Neutrophil (primary cell): ENCODE measurements at regions not wholly inside any gene's neighbourhood (a gene's known extent, or its start where the extent isn't known, plus 50 kb on each side); places are given as distances from the start of the nearest gene placed in this dataset.
"Not testable (repeated sequence)": the region's sequence is repeated elsewhere in the genome, so short reads cannot be mapped to it uniquely, and the experiment has no call there.

Source experiments
- H3K27ac ChIP-seq: fragments of 200-600 bp; sonication (generic); 2 replicates; pipeline ENCODE4 v1.5.1; 2016; ENCODE audit warnings: mild to moderate bottlenecking, moderate library complexity
- H3K27me3 ChIP-seq: fragments of 200-600 bp; sonication (generic); 2 replicates; pipeline ENCODE4 v1.6.0; 2016; ENCODE audit warnings: mild to moderate bottlenecking
- H3K36me3 ChIP-seq: fragments of 200-600 bp; sonication (generic); 2 replicates; pipeline ENCODE4 v1.5.1; 2017
- H3K4me1 ChIP-seq, 2 experiments: fragments of 200-600 bp in 1 of 2; sonication (generic) in 1 of 2; 1 replicate in 1 of 2; 2 replicates in 1 of 2; pipeline versions ENCODE4 v1.5.1 to v1.6.1; 2013 to 2016; ENCODE audit warnings: low read depth in 1 of 2, low read length in 1 of 2, mild to moderate bottlenecking in 1 of 2, moderate library complexity in 1 of 2; ENCODE audit not compliant: control insufficient read depth in 1 of 2, insufficient read depth in 1 of 2
- H3K4me3 ChIP-seq, 2 experiments: fragments of 200-600 bp in 1 of 2; sonication (generic) in 1 of 2; 1 replicate in 1 of 2; 2 replicates in 1 of 2; pipeline ENCODE4 v1.5.1; 2013 to 2016; ENCODE audit warnings: low read depth in 1 of 2, low read length in 1 of 2, mild to moderate bottlenecking in 1 of 2, moderate library complexity in 1 of 2
- H3K9me3 ChIP-seq: fragments of 200-600 bp; sonication (generic); 2 replicates; pipeline ENCODE4 v1.5.1; 2016
- TF ChIP-seq, protein P1 (sequence below): fragments of 200-600 bp; sonication (generic); IDR thresholded peaks from 2 replicates; pipeline ENCODE4 v1.5.1; 2016; ENCODE audit warnings: antibody characterized with exemption

DNA sequence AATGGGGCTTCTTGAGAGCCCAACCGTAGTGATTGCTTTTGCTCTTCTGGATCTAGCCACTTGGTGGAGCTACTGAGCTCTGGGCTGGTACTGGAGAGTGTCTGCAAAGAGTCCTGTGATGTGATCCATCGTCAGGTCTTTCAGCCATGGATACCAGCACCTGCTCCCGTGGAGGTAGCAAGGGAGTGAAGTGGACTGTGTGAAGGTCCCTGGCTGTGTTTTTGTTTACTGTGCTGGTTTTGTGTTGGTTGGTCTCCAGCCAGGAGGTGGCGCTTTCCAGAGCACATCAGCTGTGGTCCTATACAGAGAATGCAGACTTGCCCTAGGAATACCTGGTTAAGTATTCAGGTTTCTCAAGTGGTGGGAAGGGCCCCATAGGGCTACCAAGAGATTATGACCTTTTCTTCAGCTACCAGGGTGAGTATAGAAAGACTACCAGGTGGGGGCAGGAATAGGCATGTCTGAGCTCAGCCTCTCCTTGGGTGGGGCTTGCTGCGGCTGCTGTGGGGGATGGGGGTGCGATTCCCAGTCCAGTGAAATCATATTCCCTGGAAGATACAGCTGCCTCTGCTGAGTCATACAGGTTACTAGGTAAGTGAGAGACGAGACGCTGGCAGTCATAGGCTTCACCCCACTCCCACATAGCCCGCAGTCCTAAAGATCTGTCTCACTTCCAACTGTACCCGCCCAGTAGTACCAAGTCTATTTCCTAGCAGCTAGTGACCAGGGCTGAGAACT lies 733.7 kb downstream of the ZNF385D start:
- no peak overlapping the region for H3K4me3 ChIP-seq
- H3K36me3 ChIP-seq = no peaks in the 10 kb centered on the region
- TF ChIP-seq, protein P1, sequence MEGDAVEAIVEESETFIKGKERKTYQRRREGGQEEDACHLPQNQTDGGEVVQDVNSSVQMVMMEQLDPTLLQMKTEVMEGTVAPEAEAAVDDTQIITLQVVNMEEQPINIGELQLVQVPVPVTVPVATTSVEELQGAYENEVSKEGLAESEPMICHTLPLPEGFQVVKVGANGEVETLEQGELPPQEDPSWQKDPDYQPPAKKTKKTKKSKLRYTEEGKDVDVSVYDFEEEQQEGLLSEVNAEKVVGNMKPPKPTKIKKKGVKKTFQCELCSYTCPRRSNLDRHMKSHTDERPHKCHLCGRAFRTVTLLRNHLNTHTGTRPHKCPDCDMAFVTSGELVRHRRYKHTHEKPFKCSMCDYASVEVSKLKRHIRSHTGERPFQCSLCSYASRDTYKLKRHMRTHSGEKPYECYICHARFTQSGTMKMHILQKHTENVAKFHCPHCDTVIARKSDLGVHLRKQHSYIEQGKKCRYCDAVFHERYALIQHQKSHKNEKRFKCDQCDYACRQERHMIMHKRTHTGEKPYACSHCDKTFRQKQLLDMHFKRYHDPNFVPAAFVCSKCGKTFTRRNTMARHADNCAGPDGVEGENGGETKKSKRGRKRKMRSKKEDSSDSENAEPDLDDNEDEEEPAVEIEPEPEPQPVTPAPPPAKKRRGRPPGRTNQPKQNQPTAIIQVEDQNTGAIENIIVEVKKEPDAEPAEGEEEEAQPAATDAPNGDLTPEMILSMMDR = no peak
- no peaks in the 10 kb centered on the region for H3K27me3 ChIP-seq
- H3K27ac ChIP-seq = no peak overlapping the region
- no peaks in the 10 kb centered on the region for H3K4me1 ChIP-seq
- no peaks in the 10 kb centered on the region for H3K9me3 ChIP-seq

DNA sequence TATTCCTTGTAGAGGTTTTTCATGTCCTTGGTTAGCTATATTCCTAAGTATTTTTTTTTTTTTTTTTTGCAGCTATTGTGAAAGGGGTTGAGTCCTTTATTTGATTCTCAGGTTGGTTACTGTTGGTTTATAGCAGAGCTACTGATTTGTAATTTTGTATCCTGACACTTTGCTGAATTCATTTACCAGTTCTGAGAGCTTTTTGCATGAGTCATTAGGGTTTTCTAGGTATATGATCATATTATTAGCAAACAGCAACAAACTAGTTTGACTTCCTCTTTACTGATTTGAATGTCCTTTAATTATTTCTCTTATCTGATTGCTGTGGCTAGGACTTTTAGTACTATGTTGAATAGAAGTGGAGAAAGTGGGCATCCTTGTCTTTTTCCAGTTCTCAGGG lies 737.4 kb downstream of the ZNF385D start:
- Histone ChIP-seq H3K27me3 (no peaks in the 10 kb centered on the region), H3K4me3 (no peak overlapping the region), H3K27ac (no peak overlapping the region), H3K36me3 (no peaks in the 10 kb centered on the region), H3K4me1 (no peaks in the 10 kb centered on the region), H3K9me3 (no peaks in the 10 kb centered on the region)
- TF ChIP-seq, protein P1 = no peak

DNA sequence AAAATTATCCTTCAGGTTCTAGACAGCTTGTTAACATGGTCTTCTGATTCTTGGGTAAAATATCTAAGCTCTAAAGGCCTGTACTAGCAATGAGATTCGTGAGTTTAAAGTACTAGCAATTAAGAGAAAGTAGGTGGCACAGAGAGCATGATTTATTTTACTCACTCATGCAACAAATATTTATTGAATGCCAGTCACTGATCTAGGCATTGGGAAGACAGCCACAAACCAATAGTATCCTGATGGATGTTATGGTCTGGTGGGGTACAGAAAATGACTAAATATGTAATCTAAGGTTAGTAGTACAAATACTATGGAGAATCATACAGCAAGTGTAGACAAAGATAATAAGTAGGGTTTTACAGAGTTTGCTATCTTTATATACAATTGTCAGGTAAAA lies 751.3 kb downstream of the ZNF385D start:
- Histone ChIP-seq H3K36me3 (no peaks in the 10 kb centered on the region), H3K4me3 (no peak overlapping the region), H3K27me3 (no peaks in the 10 kb centered on the region), H3K4me1 (no peaks in the 10 kb centered on the region), H3K9me3 (no peaks in the 10 kb centered on the region), H3K27ac (no peak overlapping the region)
- TF ChIP-seq, protein P1 = no peak

DNA sequence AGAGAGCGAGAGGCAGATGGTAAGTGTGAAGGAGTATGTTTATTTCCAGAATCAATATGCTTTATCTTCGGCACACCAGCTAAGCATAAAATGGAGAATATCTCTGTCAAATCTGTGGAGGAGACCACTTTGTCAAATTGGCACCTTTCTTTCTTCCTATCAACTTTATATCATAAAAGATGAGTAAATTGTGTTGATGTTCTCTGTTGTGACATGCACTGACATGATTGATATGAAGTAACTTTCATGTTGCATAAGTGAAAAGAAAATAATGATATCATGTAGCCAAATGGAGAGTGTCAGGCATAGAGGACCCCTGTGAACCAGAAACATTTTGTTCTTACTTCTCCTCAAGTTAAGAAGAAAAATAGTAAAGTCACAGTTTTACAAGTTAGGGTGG lies 753.8 kb downstream of the ZNF385D start:
- Histone ChIP-seq H3K27ac (no peak overlapping the region), H3K4me3 (no peak overlapping the region), H3K4me1 (no peaks in the 10 kb centered on the region), H3K9me3 (no peaks in the 10 kb centered on the region), H3K36me3 (no peaks in the 10 kb centered on the region), H3K27me3 (no peaks in the 10 kb centered on the region)
- TF ChIP-seq, protein P1 = no peak

DNA sequence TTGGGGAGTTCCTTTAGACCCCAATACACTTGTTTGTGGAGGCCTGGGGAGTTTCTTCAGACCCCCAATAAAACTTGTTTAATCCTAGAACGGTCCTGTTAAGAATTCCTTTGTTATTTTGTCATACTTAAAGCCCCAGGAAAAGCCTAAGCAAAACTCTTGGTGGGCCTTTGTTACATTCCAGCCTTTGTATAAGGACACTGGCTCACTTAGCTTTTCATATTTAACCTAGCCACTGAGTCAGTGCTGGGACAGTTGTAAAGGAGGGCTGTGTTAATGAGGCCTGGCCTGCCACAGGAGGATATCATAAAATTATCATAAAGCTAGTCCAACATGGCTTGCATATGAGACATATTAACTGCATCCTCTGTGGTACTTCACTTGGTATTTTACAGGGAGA lies 760.1 kb downstream of the ZNF385D start:
- H3K4me3 ChIP-seq = no peak overlapping the region
- H3K36me3 ChIP-seq = no peaks in the 10 kb centered on the region
- no peaks in the 10 kb centered on the region for H3K4me1 ChIP-seq
- TF ChIP-seq, protein P1 = no peak
- no peak overlapping the region for H3K27ac ChIP-seq
- no peaks in the 10 kb centered on the region for H3K27me3 ChIP-seq
- no peaks in the 10 kb centered on the region for H3K9me3 ChIP-seq

DNA sequence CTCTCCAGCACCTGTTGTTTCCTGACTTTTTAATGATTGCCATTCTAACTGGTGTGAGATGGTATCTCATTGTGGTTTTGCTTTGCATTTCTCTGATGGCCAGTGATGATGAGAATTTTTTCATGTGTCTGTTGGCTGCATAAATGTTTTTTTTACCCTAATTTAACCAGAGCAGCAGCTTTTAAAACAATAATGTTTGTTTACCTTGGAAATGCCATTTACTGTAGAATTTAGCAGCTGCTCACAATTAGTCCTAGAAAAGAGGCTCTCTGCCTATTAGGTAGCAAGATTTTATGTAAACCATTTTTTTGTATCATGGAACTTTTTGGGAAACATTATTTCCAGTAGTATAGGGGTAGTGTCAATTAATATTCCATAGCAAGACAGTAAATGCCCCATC lies 761.4 kb downstream of the ZNF385D start:
- not testable (repeated sequence) for H3K4me1 ChIP-seq, H3K4me3 ChIP-seq, H3K27ac ChIP-seq, H3K27me3 ChIP-seq, H3K9me3 ChIP-seq, H3K36me3 ChIP-seq
